ENCODE measurements at regions not wholly inside any gene's neighbourhood (a gene's known extent, or its start where the extent isn't known, plus 50 kb on each side); places are given as distances from the start of the nearest gene placed in this dataset.

DNA sequence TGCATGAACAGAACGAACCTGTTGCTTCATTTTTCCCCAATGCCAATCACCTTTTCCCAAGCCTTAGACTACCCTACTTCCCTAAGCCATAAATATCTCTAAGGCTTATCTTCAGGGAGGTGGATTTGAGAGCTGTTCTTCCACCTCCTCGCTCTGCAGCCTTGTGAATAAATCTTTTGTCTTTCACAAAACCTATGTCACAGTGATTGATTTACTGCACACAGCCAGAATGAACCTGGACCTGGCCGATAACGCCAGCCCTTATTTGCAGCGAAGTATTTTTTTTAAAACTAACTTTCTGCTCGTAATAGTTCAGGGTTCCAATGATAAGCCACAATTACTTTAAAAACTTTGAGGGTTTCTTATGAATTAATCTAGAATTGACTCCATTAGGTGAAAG, 632.6 kb downstream of the PTPRU start:
- ChIA-PET POLR2A (no interaction called here), RAD21 (ENCODE audit: low non-redundant PET in 1 of 2, low total read pairs in 2 of 2, uncharacterized antibody in 2 of 2, unreplicated experiment in 2 of 2) (no interaction called here), CTCF (no interaction called here)
- no peaks in the 10 kb centered on the region for H3K4me1 ChIP-seq (ENCODE audit: control insufficient read depth in 1 of 2, insufficient read depth in 2 of 2, low read length in 2 of 2)
- intact Hi-C loops (cut with micrococcal nuclease) = no loop called here
- DNase-seq (ENCODE audit: low read depth, low spot score) = no peak
- no peak overlapping the region for H3K4me3 ChIP-seq (replicated peaks in 1 of 2; ENCODE audit: low read depth in 1 of 2, low read length in 2 of 2)
- H3K9ac ChIP-seq (ENCODE audit: low read length) = no peak overlapping the region
- no peak overlapping the region for H3K27ac ChIP-seq (ENCODE audit: low read depth, low read length)
- no peak overlapping the region for H2AFZ ChIP-seq (ENCODE audit: low read depth, low read length, poor library complexity, severe bottlenecking)
- H3K79me2 ChIP-seq (ENCODE audit: insufficient read depth, low read length) = no peaks in the 10 kb centered on the region
- no peaks in the 10 kb centered on the region for H3K36me3 ChIP-seq (ENCODE audit: control insufficient read depth in 1 of 2, insufficient read depth in 2 of 2, low read length in 2 of 2)
- no peaks in the 10 kb centered on the region for H3K9me2 ChIP-seq (ENCODE audit: insufficient read depth)
- H3K4me2 ChIP-seq (ENCODE audit: low read length) = no peak overlapping the region
- TF ChIP-seq SP1 (IDR thresholded peaks at IDR 0.05; ENCODE audit: low read depth) (no peak), SRF (IDR thresholded peaks at IDR 0.05; ENCODE audit: low read depth) (no peak), TCF7L2 (IDR thresholded peaks at IDR 0.05; ENCODE audit: borderline replicate concordance, extremely low read depth, insufficient read depth, insufficient read length) (no peak), POLR2A (IDR thresholded peaks at IDR 0.05; ENCODE audit: borderline replicate concordance, extremely low read depth, insufficient read depth, insufficient read length) (no peak), JUND (IDR thresholded peaks at IDR 0.05) (no peak), ZFX (IDR thresholded peaks at IDR 0.05) (no peak), POLR2AphosphoS5 (IDR thresholded peaks at IDR 0.05; ENCODE audit: low read depth, low read length) (no peak), ZNF274 (IDR thresholded peaks at IDR 0.05; ENCODE audit: low read depth, low read length) (no peak), FOSL1 (IDR thresholded peaks at IDR 0.05; ENCODE audit: low read depth) (no peak), SIN3A (IDR thresholded peaks at IDR 0.05; ENCODE audit: low read depth) (no peak), CEBPB (IDR thresholded peaks at IDR 0.05; ENCODE audit: low read depth) (no peak)
- TF ChIP-seq, protein P1, sequence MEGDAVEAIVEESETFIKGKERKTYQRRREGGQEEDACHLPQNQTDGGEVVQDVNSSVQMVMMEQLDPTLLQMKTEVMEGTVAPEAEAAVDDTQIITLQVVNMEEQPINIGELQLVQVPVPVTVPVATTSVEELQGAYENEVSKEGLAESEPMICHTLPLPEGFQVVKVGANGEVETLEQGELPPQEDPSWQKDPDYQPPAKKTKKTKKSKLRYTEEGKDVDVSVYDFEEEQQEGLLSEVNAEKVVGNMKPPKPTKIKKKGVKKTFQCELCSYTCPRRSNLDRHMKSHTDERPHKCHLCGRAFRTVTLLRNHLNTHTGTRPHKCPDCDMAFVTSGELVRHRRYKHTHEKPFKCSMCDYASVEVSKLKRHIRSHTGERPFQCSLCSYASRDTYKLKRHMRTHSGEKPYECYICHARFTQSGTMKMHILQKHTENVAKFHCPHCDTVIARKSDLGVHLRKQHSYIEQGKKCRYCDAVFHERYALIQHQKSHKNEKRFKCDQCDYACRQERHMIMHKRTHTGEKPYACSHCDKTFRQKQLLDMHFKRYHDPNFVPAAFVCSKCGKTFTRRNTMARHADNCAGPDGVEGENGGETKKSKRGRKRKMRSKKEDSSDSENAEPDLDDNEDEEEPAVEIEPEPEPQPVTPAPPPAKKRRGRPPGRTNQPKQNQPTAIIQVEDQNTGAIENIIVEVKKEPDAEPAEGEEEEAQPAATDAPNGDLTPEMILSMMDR (IDR thresholded peaks at IDR 0.05 in 2 of 3, conservative IDR thresholded peaks at IDR 0.05 in 1 of 3; ENCODE audit: borderline replicate concordance in 1 of 3, insufficient read depth in 1 of 3, low read depth in 2 of 3, low read length in 2 of 3) = no peak
- TF ChIP-seq, protein P2, sequence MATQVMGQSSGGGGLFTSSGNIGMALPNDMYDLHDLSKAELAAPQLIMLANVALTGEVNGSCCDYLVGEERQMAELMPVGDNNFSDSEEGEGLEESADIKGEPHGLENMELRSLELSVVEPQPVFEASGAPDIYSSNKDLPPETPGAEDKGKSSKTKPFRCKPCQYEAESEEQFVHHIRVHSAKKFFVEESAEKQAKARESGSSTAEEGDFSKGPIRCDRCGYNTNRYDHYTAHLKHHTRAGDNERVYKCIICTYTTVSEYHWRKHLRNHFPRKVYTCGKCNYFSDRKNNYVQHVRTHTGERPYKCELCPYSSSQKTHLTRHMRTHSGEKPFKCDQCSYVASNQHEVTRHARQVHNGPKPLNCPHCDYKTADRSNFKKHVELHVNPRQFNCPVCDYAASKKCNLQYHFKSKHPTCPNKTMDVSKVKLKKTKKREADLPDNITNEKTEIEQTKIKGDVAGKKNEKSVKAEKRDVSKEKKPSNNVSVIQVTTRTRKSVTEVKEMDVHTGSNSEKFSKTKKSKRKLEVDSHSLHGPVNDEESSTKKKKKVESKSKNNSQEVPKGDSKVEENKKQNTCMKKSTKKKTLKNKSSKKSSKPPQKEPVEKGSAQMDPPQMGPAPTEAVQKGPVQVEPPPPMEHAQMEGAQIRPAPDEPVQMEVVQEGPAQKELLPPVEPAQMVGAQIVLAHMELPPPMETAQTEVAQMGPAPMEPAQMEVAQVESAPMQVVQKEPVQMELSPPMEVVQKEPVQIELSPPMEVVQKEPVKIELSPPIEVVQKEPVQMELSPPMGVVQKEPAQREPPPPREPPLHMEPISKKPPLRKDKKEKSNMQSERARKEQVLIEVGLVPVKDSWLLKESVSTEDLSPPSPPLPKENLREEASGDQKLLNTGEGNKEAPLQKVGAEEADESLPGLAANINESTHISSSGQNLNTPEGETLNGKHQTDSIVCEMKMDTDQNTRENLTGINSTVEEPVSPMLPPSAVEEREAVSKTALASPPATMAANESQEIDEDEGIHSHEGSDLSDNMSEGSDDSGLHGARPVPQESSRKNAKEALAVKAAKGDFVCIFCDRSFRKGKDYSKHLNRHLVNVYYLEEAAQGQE (IDR thresholded peaks at IDR 0.05; ENCODE audit: low read depth) = no peak
- TF ChIP-seq, protein P3, sequence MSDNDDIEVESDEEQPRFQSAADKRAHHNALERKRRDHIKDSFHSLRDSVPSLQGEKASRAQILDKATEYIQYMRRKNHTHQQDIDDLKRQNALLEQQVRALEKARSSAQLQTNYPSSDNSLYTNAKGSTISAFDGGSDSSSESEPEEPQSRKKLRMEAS (IDR thresholded peaks at IDR 0.05) = no peak
- no peaks in the 10 kb centered on the region; a peak in 1 of 4 replicates for H3K9me3 ChIP-seq (ENCODE audit: control insufficient read depth in 1 of 2, insufficient read depth in 1 of 2, low read depth in 1 of 2, low read length in 2 of 2)
- no TSS peak for BruUV-seq (replicated peaks)
- H3K27me3 ChIP-seq (ENCODE audit: insufficient read depth, low read length) = peaks cover 22% of the 10 kb centered on the region
- H4K20me1 ChIP-seq (ENCODE audit: insufficient read depth) = no peaks in the 10 kb centered on the region
- ATAC-seq = no peak

All from HCT116 (cell line).